ENCODE measurements at regions not wholly inside any gene's neighbourhood (a gene's known extent, or its start where the extent isn't known, plus 50 kb on each side); places are given as distances from the start of the nearest gene placed in this dataset.

DNA sequence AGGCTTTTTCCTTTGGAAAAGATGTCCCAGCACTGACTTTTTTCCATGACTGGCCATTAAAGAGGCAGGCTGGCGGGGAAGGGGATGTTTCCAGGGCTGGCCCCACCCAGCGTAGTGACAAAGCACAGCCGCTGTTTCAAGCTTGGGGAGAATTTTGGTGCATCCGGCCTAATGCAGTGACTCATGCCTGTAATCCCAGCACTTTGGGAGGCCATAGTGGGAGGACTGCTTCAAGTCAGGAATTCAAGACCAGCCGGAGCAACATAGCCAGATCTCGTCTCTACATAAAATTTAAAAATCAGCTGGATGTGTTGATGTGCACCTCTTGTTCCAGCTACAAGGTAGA is 78.0 kb upstream of the SH3BP4 start:
- no peak for DNase-seq (ENCODE audit: extremely low spot score in 2 of 2)
- peak overlapping the region; percentile 53 for H3K27ac ChIP-seq
- H3K27me3 ChIP-seq: no peaks in the 10 kb centered on the region
- intact Hi-C loops (cut with DNase I): no loop called here
- no peaks in the 10 kb centered on the region for H3K4me1 ChIP-seq
- TF ChIP-seq POLR2A (IDR thresholded peaks at IDR 0.05): no peak
- TF ChIP-seq, protein P1, sequence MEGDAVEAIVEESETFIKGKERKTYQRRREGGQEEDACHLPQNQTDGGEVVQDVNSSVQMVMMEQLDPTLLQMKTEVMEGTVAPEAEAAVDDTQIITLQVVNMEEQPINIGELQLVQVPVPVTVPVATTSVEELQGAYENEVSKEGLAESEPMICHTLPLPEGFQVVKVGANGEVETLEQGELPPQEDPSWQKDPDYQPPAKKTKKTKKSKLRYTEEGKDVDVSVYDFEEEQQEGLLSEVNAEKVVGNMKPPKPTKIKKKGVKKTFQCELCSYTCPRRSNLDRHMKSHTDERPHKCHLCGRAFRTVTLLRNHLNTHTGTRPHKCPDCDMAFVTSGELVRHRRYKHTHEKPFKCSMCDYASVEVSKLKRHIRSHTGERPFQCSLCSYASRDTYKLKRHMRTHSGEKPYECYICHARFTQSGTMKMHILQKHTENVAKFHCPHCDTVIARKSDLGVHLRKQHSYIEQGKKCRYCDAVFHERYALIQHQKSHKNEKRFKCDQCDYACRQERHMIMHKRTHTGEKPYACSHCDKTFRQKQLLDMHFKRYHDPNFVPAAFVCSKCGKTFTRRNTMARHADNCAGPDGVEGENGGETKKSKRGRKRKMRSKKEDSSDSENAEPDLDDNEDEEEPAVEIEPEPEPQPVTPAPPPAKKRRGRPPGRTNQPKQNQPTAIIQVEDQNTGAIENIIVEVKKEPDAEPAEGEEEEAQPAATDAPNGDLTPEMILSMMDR (IDR thresholded peaks at IDR 0.05): no peak
- TF ChIP-seq POLR2AphosphoS5 (IDR thresholded peaks at IDR 0.05; ENCODE audit: insufficient read depth in 1 of 2, low read depth in 1 of 2): peak in 1 of 2 donors; percentile 13
- no peaks in the 10 kb centered on the region for H3K9me3 ChIP-seq
- H3K4me3 ChIP-seq: no peak overlapping the region
- no peaks in the 10 kb centered on the region for H3K36me3 ChIP-seq

DNA sequence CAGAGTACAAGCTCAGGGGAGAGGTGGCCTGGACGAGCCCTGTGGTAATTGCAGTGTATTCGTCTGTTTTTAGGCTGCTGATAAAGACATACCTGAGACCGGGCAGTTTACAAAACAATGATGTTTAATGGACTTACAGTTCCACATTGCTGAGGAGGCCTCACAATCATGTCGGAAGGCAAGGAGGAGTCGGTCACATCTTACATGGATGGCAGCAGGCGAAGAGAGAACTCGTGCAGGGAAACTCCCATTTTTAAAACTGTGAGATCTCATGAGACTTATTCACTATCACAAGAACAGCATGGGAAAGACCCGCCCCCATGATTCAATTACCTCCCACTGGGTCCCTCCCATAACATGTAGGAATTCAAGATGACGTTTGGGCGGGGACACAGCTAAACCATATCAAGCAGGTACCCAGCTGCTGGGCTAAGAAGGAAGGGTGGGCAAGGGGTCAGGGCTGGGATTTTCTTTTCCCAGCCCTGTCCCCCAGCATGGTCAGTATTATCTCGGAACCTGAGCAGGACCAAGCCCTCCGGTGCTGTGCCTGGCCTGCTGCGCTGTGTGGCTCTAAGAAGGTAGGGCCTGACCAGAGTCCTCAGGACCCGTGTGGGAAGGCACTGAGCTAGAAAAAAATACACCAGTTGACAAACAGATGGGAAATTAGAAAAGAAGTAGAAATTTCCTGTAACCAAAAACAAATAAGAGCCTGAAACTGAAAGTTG is 78.6 kb upstream of the SH3BP4 start:
- TF ChIP-seq POLR2AphosphoS5 (IDR thresholded peaks at IDR 0.05; ENCODE audit: insufficient read depth in 1 of 2, low read depth in 1 of 2) (no peak), POLR2A (IDR thresholded peaks at IDR 0.05) (no peak)
- TF ChIP-seq, protein P1 (IDR thresholded peaks at IDR 0.05): no peak
- H3K4me3 ChIP-seq: no peak overlapping the region
- H3K27me3 ChIP-seq: no peaks in the 10 kb centered on the region
- intact Hi-C loops (cut with DNase I): no loop called here
- no peaks in the 10 kb centered on the region for H3K36me3 ChIP-seq
- H3K9me3 ChIP-seq: no peaks in the 10 kb centered on the region
- no peak for DNase-seq (ENCODE audit: extremely low spot score in 2 of 2)
- H3K4me1 ChIP-seq: no peaks in the 10 kb centered on the region
- peak overlapping the region; percentile 53 for H3K27ac ChIP-seq

DNA sequence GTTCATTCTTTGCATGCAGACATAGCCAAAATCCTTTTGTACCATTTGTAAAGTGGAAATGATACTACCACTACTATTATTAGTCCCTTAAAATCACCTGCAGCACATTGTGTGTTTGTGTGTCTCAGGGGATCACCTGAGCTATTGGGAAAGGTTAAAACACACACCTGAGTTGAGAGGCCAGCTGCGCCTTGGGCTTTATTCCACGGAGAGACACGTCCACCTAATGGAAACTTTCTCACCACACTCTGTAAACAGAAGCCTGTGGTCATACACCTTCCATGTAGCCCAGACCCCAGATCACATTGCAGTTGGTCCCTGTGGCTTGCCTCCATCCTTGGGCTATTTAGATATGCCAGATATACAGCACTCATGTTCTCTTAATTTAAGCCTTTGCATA is 81.8 kb upstream of the SH3BP4 start:
- Histone ChIP-seq H3K4me1 (no peaks in the 10 kb centered on the region), H3K4me3 (no peak overlapping the region), H3K27me3 (no peaks in the 10 kb centered on the region), H3K9me3 (no peaks in the 10 kb centered on the region), H3K27ac (no peak overlapping the region), H3K36me3 (no peaks in the 10 kb centered on the region)
- TF ChIP-seq POLR2A (IDR thresholded peaks at IDR 0.05) (no peak), POLR2AphosphoS5 (IDR thresholded peaks at IDR 0.05; ENCODE audit: insufficient read depth in 1 of 2, low read depth in 1 of 2) (no peak)
- TF ChIP-seq, protein P1 (IDR thresholded peaks at IDR 0.05): no peak
- no peak for DNase-seq (ENCODE audit: extremely low spot score in 2 of 2)
- intact Hi-C loops (cut with DNase I): no loop called here

DNA sequence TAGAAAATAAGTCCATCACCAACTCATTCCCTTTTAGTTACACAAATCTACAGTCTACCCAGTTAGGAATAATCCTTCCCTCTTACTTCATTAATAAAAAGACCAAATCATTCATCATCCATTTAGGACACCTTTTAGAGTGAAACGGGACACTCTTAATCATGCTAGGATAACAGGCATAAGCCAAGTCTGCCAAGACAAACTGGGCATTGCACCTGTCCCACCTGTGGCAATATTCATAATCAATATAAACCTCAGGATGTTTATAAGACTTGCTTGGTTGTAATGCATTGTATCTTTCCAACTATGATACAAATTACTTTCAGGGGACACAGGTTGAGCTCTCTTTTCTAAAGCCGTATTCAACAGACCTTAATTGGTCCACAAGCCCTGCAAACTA is 82.7 kb upstream of the SH3BP4 start:
- Histone ChIP-seq H3K4me1 (no peaks in the 10 kb centered on the region), H3K27ac (no peak overlapping the region), H3K9me3 (no peaks in the 10 kb centered on the region), H3K36me3 (no peaks in the 10 kb centered on the region), H3K27me3 (no peaks in the 10 kb centered on the region), H3K4me3 (no peak overlapping the region)
- no peak for TF ChIP-seq POLR2A (IDR thresholded peaks at IDR 0.05)
- no peak for TF ChIP-seq POLR2AphosphoS5 (IDR thresholded peaks at IDR 0.05; ENCODE audit: insufficient read depth in 1 of 2, low read depth in 1 of 2)
- TF ChIP-seq, protein P1 (IDR thresholded peaks at IDR 0.05): no peak
- intact Hi-C loops (cut with DNase I): no loop called here
- DNase-seq (ENCODE audit: extremely low spot score in 2 of 2): no peak

DNA sequence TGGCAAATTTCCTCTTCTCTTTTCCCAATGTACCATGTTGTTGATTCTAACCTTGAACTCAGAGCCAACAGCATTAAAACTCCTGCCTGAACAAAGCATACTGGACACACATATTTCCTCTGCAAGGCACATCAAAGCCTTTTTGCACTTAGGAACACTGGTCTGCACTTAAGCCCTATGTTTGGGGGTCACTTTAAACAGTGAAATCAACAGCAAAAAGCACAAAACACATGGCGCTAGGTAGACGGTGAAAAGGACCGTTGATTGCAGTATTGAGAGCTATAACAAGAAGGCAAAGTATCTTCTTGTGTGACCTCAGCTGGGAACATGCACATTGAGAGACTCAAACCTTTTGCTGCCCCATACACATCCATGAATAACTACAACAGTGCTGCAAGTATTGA is 83.9 kb upstream of the SH3BP4 start:
- Histone ChIP-seq H3K36me3 (no peaks in the 10 kb centered on the region), H3K4me1 (peaks cover 10% of the 10 kb centered on the region), H3K4me3 (no peak overlapping the region), H3K9me3 (no peaks in the 10 kb centered on the region), H3K27ac (no peak overlapping the region), H3K27me3 (no peaks in the 10 kb centered on the region)
- no peak for TF ChIP-seq POLR2A (IDR thresholded peaks at IDR 0.05)
- TF ChIP-seq, protein P1 (IDR thresholded peaks at IDR 0.05): no peak
- no peak for TF ChIP-seq POLR2AphosphoS5 (IDR thresholded peaks at IDR 0.05; ENCODE audit: insufficient read depth in 1 of 2, low read depth in 1 of 2)
- intact Hi-C loops (cut with DNase I): no loop called here
- DNase-seq (ENCODE audit: extremely low spot score in 2 of 2): no peak

Data from vagina (tissue), 2 donors.